ENCODE measurements at regions not wholly inside any gene's neighbourhood (a gene's known extent, or its start where the extent isn't known, plus 50 kb on each side); places are given as distances from the start of the nearest gene placed in this dataset.

GRCh38 chr10:2121929-2122328 is 384.6 kb upstream of the ADARB2 start:
- no peaks in the 10 kb centered on the region for H3K9me3 ChIP-seq (ENCODE audit: low read length)
- ChIA-PET CTCF (no interaction called here), POLR2A (ENCODE audit: unreplicated experiment) (no interaction called here)
- intact Hi-C loops (cut with micrococcal nuclease), result no loop called here
- no peak for TF ChIP-seq EZH2 (IDR thresholded peaks at IDR 0.05; ENCODE audit: low read length, unreplicated experiment)
- no peak for TF ChIP-seq EZH2phosphoT487 (IDR thresholded peaks at IDR 0.05; ENCODE audit: borderline replicate concordance, low read length)
- TF ChIP-seq CTCF (conservative IDR thresholded peaks at IDR 0.05; ENCODE audit: low read depth, low read length), result no peak
- H3K27ac ChIP-seq (ENCODE audit: low read length), result no peak overlapping the region
- H2AFZ ChIP-seq (ENCODE audit: low read length), result no peak overlapping the region
- ATAC-seq (no peak), DNase-seq (no peak)
- no peaks in the 10 kb centered on the region for H3K36me3 ChIP-seq (ENCODE audit: low read depth, low read length)
- H3K4me3 ChIP-seq (ENCODE audit: low read length), result no peak overlapping the region
- H3K4me1 ChIP-seq (ENCODE audit: insufficient read depth, low read length), result no peaks in the 10 kb centered on the region
- no peaks in the 10 kb centered on the region for H4K20me1 ChIP-seq (ENCODE audit: low read length)
- H3K9me2 ChIP-seq (replicated peaks; ENCODE audit: low read length), result no peaks in the 10 kb centered on the region
- no peak overlapping the region for H3K9ac ChIP-seq (ENCODE audit: low read length)
- H3K79me2 ChIP-seq (ENCODE audit: low read length), result no peaks in the 10 kb centered on the region
- H3K4me2 ChIP-seq (ENCODE audit: low read length), result no peak overlapping the region
- no peaks in the 10 kb centered on the region for H3F3A ChIP-seq (ENCODE audit: low read length, unreplicated experiment)
- BruUV-seq (replicated peaks), result no TSS peak
- no peaks in the 10 kb centered on the region for H3K27me3 ChIP-seq (ENCODE audit: low read length)

- Histone ChIP-seq H3K27ac (ENCODE audit: low read length) (no peak overlapping the region), H2AFZ (ENCODE audit: low read length) (no peak overlapping the region), H3K79me2 (ENCODE audit: low read length) (no peaks in the 10 kb centered on the region), H3K4me1 (ENCODE audit: insufficient read depth, low read length) (no peaks in the 10 kb centered on the region), H3K27me3 (ENCODE audit: low read length) (no peaks in the 10 kb centered on the region), H3K9me2 (replicated peaks; ENCODE audit: low read length) (no peaks in the 10 kb centered on the region), H3K9me3 (ENCODE audit: low read length) (no peaks in the 10 kb centered on the region), H3K9ac (ENCODE audit: low read length) (no peak overlapping the region), H4K20me1 (ENCODE audit: low read length) (no peaks in the 10 kb centered on the region), H3K4me2 (ENCODE audit: low read length) (no peak overlapping the region), H3F3A (ENCODE audit: low read length, unreplicated experiment) (no peaks in the 10 kb centered on the region), H3K4me3 (ENCODE audit: low read length) (no peak overlapping the region), H3K36me3 (ENCODE audit: low read depth, low read length) (no peaks in the 10 kb centered on the region)
- DNase-seq, result no peak
- intact Hi-C loops (cut with micrococcal nuclease), result no loop called here
- TF ChIP-seq EZH2 (IDR thresholded peaks at IDR 0.05; ENCODE audit: low read length, unreplicated experiment) (no peak), EZH2phosphoT487 (IDR thresholded peaks at IDR 0.05; ENCODE audit: borderline replicate concordance, low read length) (no peak), CTCF (conservative IDR thresholded peaks at IDR 0.05; ENCODE audit: low read depth, low read length) (no peak)
- no TSS peak for BruUV-seq (replicated peaks)
- ChIA-PET CTCF (no interaction called here), POLR2A (ENCODE audit: unreplicated experiment) (no interaction called here)
- no peak for ATAC-seq
These were observed 384.0 kb upstream of the ADARB2 start for GRCh38 chr10:2121315-2121714.

- H3K4me1 ChIP-seq (ENCODE audit: insufficient read depth, low read length), result no peaks in the 10 kb centered on the region
- no peaks in the 10 kb centered on the region for H3K36me3 ChIP-seq (ENCODE audit: low read depth, low read length)
- H3K79me2 ChIP-seq (ENCODE audit: low read length), result no peaks in the 10 kb centered on the region
- no peak for ATAC-seq
- H3K9me2 ChIP-seq (replicated peaks; ENCODE audit: low read length), result no peaks in the 10 kb centered on the region
- TF ChIP-seq CTCF (conservative IDR thresholded peaks at IDR 0.05; ENCODE audit: low read depth, low read length) (no peak), EZH2 (IDR thresholded peaks at IDR 0.05; ENCODE audit: low read length, unreplicated experiment) (no peak), EZH2phosphoT487 (IDR thresholded peaks at IDR 0.05; ENCODE audit: borderline replicate concordance, low read length) (no peak)
- H3K9ac ChIP-seq (ENCODE audit: low read length), result no peak overlapping the region
- H3K9me3 ChIP-seq (ENCODE audit: low read length), result no peaks in the 10 kb centered on the region
- H3K27me3 ChIP-seq (ENCODE audit: low read length), result no peaks in the 10 kb centered on the region
- no peak overlapping the region for H3K4me3 ChIP-seq (ENCODE audit: low read length)
- POLR2A ChIA-PET (ENCODE audit: unreplicated experiment), result no interaction called here
- no TSS peak for BruUV-seq (replicated peaks)
- intact Hi-C loops (cut with micrococcal nuclease), result no loop called here
- DNase-seq, result no peak
- H3K27ac ChIP-seq (ENCODE audit: low read length), result no peak overlapping the region
- no peak overlapping the region for H2AFZ ChIP-seq (ENCODE audit: low read length)
- H3K4me2 ChIP-seq (ENCODE audit: low read length), result no peak overlapping the region
- no peaks in the 10 kb centered on the region for H4K20me1 ChIP-seq (ENCODE audit: low read length)
- H3F3A ChIP-seq (ENCODE audit: low read length, unreplicated experiment), result no peaks in the 10 kb centered on the region
- CTCF ChIA-PET, result no interaction called here
These were observed 383.4 kb upstream of the ADARB2 start for GRCh38 chr10:2120746-2121145.

Measured in PC-3 (cell line).